Esophagus muscularis mucosa (tissue), 4 donors: ENCODE measurements at regions not wholly inside any gene's neighbourhood (a gene's known extent, or its start where the extent isn't known, plus 50 kb on each side); places are given as distances from the start of the nearest gene placed in this dataset.

Experiments used
- CTCF ChIP-seq, 3 experiments: fragments of 200-600 bp in 2 of 3; fragments of 450-650 bp in 1 of 3; sonication (generic) in 2 of 3; IDR thresholded peaks; one replicate each; pipeline ENCODE4 v1.5.1; 2017 to 2019; ENCODE audit warnings: antibody characterized with exemption in 3 of 3, mild to moderate bottlenecking in 2 of 3, moderate library complexity in 1 of 3
- EP300 ChIP-seq: sonication (generic); formaldehyde crosslinking; IDR thresholded peaks from one replicate; pipeline ENCODE4 v1.6.1; 2017; ENCODE audit warnings: antibody characterized with exemption
- POLR2A ChIP-seq: fragments of 450-650 bp; IDR thresholded peaks from one replicate; pipeline ENCODE4 v1.6.1; 2017; ENCODE audit warnings: antibody characterized with exemption, moderate library complexity, mild to moderate bottlenecking, low read depth
- POLR2AphosphoS5 ChIP-seq, 2 donors: sonication (generic); formaldehyde crosslinking; IDR thresholded peaks; one replicate each; pipeline ENCODE4 v1.6.1; 2017; ENCODE audit warnings: antibody characterized with exemption in 2 of 2

GRCh38 chr17:12588531-12588930 lies 77.2 kb upstream of the MYOCD start:
- TF ChIP-seq EP300 (no peak), CTCF (IDR thresholded peaks at IDR 0.05) (no peak), POLR2AphosphoS5 (IDR thresholded peaks at IDR 0.05) (no peak), POLR2A (no peak)
